HepG2 (cell line): ENCODE measurements at regions not wholly inside any gene's neighbourhood (a gene's known extent, or its start where the extent isn't known, plus 50 kb on each side); places are given as distances from the start of the nearest gene placed in this dataset.

Experiments
- ATAC-seq: fragments of 200-7000 bp; cut with Tn5 transposase; 3 replicates; pipeline ENCODE4 v1.9.1; 2020; ENCODE audit warnings: mild to moderate bottlenecking, moderate library complexity
- BruUV-seq: library from RNA; stranded (reverse); fragments of 400-500 nt; replicated peaks from 2 replicates; lab custom pipeline; 2021; lab: Mats Ljungman, UMichigan
- CTCF ChIA-PET: fragments of 300-600 bp; formaldehyde crosslinking; extraction: SDS; loops from one replicate; lab custom pipeline; 2021; ENCODE audit warnings: low total read pairs, inconsistent platforms, low intra/inter-chr PET ratio; lab: Yijun Ruan, JAX
- POLR2A ChIA-PET: fragments of 350-600 bp; sonication (Branson Sonifier 250); formaldehyde crosslinking; loops from one replicate; lab custom pipeline; 2020; ENCODE audit warnings: antibody characterized with exemption, inconsistent platforms; lab: Yijun Ruan, JAX
- DNase-seq: peaks from one replicate; pipeline ENCODE4 v3.0.0-alpha.2; 2015; ENCODE audit warnings: low spot score
- FAIRE-seq: peaks from 3 replicates; lab custom pipeline; 2011; peaks lifted over from hg19 to GRCh38; lab: Jason Lieb, UNC
- H2AFZ ChIP-seq: one replicate; pipeline ENCODE4 v1.6.1; 2011; ENCODE audit warnings: low read length, inconsistent platforms
- H3K27ac ChIP-seq: fragments of 300-600 bp; 3 replicates; pipeline ENCODE4 v1.8.0; 2011; ENCODE audit warnings: mixed run types, mild to moderate bottlenecking, mixed read lengths, low read length, inconsistent platforms; ENCODE audit not compliant: insufficient read depth; ENCODE audit errors: extremely low read length
- H3K27me3 ChIP-seq, 2 experiments: fragments of 200-600 bp in 1 of 2; 2 replicates in 1 of 2; 3 replicates in 1 of 2; pipeline versions ENCODE4 v1.6.0 to v1.8.0; 2011; ENCODE audit warnings: low read length in 2 of 2, mild to moderate bottlenecking in 2 of 2, moderate library complexity in 2 of 2, inconsistent platforms in 1 of 2; ENCODE audit not compliant: insufficient read depth in 2 of 2, control insufficient read depth in 1 of 2
- H3K36me3 ChIP-seq, 2 experiments: fragments of 200-600 bp in 1 of 2; replicated peaks in 1 of 2; 2 replicates in 1 of 2; 3 replicates in 1 of 2; pipeline versions ENCODE4 v1.5.1 to v1.8.0; 2011; ENCODE audit warnings: low read length in 2 of 2, inconsistent platforms in 1 of 2; ENCODE audit not compliant: insufficient read depth in 2 of 2, control insufficient read depth in 1 of 2
- H3K4me1 ChIP-seq: 2 replicates; pipeline ENCODE4 v1.5.1; 2012; ENCODE audit warnings: low read length, inconsistent platforms; ENCODE audit not compliant: insufficient read depth
- H3K4me2 ChIP-seq: 2 replicates; pipeline ENCODE4 v1.6.0; 2011; ENCODE audit warnings: low read depth, low read length, inconsistent platforms
- H3K4me3 ChIP-seq, 3 experiments: fragments of 200-600 bp in 1 of 3; sonication (generic), shearing (Covaris generic) in 1 of 3; replicated peaks in 1 of 3; 2 replicates each; pipeline ENCODE4 v1.5.1; 2011 to 2016; ENCODE audit warnings: low read length in 3 of 3, inconsistent platforms in 2 of 3, low read depth in 2 of 3, mild to moderate bottlenecking in 2 of 3, control low read depth in 1 of 3, mixed read lengths in 1 of 3; ENCODE audit not compliant: insufficient read depth in 1 of 3
- H3K79me2 ChIP-seq: one replicate; pipeline ENCODE4 v1.6.1; 2011; ENCODE audit warnings: low read length, inconsistent platforms; ENCODE audit not compliant: insufficient read depth
- H3K9ac ChIP-seq: 2 replicates; pipeline ENCODE4 v1.6.0; 2011; ENCODE audit warnings: mild to moderate bottlenecking, low read depth, low read length, inconsistent platforms; ENCODE audit not compliant: insufficient read depth
- H3K9me3 ChIP-seq: 2 replicates; pipeline ENCODE4 v1.5.1; 2012; ENCODE audit warnings: mild to moderate bottlenecking, low read length
- H4K20me1 ChIP-seq: 2 replicates; pipeline ENCODE4 v1.6.0; 2011; ENCODE audit warnings: inconsistent platforms, mild to moderate bottlenecking, low read length, moderate library complexity; ENCODE audit not compliant: insufficient read depth
- CHCHD3 ChIP-seq: sonication (generic); formaldehyde crosslinking; IDR thresholded peaks from 2 replicates; pipeline ENCODE4 v1.8.0; 2022; ENCODE audit warnings: mild to moderate bottlenecking, missing genetic modification reagents, moderate library complexity
- FOXM1 ChIP-seq: sonication (generic); formaldehyde crosslinking; IDR thresholded peaks from 2 replicates; pipeline ENCODE4 v1.5.0; 2020; ENCODE audit warnings: missing genetic modification reagents
- MTA1 ChIP-seq: sonication (generic); formaldehyde crosslinking; IDR thresholded peaks from 2 replicates; pipeline ENCODE4 v1.4.0; 2020; ENCODE audit warnings: missing genetic modification reagents, mild to moderate bottlenecking, borderline replicate concordance
- PRPF4 ChIP-seq: fragments of 200-400 bp; formaldehyde crosslinking; IDR thresholded peaks from 2 replicates; pipeline ENCODE4 v1.6.1; 2016; ENCODE audit warnings: low read length, low read depth; ENCODE audit not compliant: poor library complexity, severe bottlenecking
- RBAK ChIP-seq: sonication (generic); formaldehyde crosslinking; IDR thresholded peaks from 2 replicates; pipeline ENCODE4 v1.5.1; 2020; ENCODE audit warnings: mild to moderate bottlenecking, missing genetic modification reagents
- RBM39 ChIP-seq: fragments of 200-400 bp; formaldehyde crosslinking; IDR thresholded peaks from one replicate; pipeline ENCODE4 v1.6.1; 2018; ENCODE audit warnings: antibody characterized with exemption, mild to moderate bottlenecking, low read depth, low read length; ENCODE audit not compliant: poor library complexity, severe bottlenecking
- SMAD1 ChIP-seq: sonication (generic); formaldehyde crosslinking; IDR thresholded peaks from 2 replicates; pipeline ENCODE4 v1.4.0; 2020; ENCODE audit warnings: missing genetic modification reagents, low read depth, mild to moderate bottlenecking, borderline replicate concordance
- TARDBP ChIP-seq: sonication (generic); formaldehyde crosslinking; IDR thresholded peaks from 2 replicates; pipeline ENCODE4 v1.8.0; 2022; ENCODE audit warnings: mild to moderate bottlenecking, missing genetic modification reagents
- WGBS: methylation state at CpG from one replicate; pipeline ENCODE4 v1.1.6; 2017; ENCODE audit warnings: low lambda C conversion rate; 5-methylcytosine and 5-hydroxymethylcytosine counted together
- in situ Hi-C: cut with HindIII; loops from 2 replicates; pipeline ENCODE4 v1.10.0; 2017; ENCODE audit warnings: low pct_unique_long_range_greater_than_20kb; ENCODE audit not compliant: extremely low pct_ligation_motif_present
- intact Hi-C: fragments of 100-400 bp; cut with micrococcal nuclease; formaldehyde crosslinking; loops from one replicate; pipeline ENCODE4 v1.10.0; 2022; ENCODE audit not compliant: unreplicated experiment
- TF ChIP-seq, protein P1 (sequence below): sonication (generic); formaldehyde crosslinking; IDR thresholded peaks from 2 replicates; pipeline ENCODE4 v1.4.0; 2020; ENCODE audit warnings: missing genetic modification reagents

GRCh38 chr1:232577772-232578171 is 52.2 kb downstream of the SIPA1L2 start:
- no TSS peak for BruUV-seq
- in situ Hi-C loops = no loop called here
- DNase-seq = no peak
- Histone ChIP-seq H3K4me2 (no peak overlapping the region), H3K4me1 (no peaks in the 10 kb centered on the region), H3K79me2 (no peaks in the 10 kb centered on the region), H3K36me3 (no peaks in the 10 kb centered on the region), H4K20me1 (no peaks in the 10 kb centered on the region), H3K27me3 (0 out of 5 replicates have a peak, but pooled peaks cover 0 to 2% of the 10 kb centered on the region in 2 experiments), H2AFZ (no peak overlapping the region), H3K4me3 (no peak overlapping the region), H3K9me3 (no peaks in the 10 kb centered on the region), H3K9ac (no peak overlapping the region), H3K27ac (no peak overlapping the region)
- CTCF ChIA-PET = no interaction called here
- WGBS = 67% methylated on average over 2 of the region's 2 CpGs
- intact Hi-C loops = no loop called here
- ATAC-seq = no peak
- no peak for FAIRE-seq
- TF ChIP-seq RBM39 = no peak
- no peak for TF ChIP-seq SMAD1 (CRISPR knock-in tag)
- TF ChIP-seq MTA1 (CRISPR knock-in tag) = no peak
- TF ChIP-seq PRPF4 = no peak
- TF ChIP-seq CHCHD3 (CRISPR knock-in tag) = no peak
- TF ChIP-seq, protein P1, sequence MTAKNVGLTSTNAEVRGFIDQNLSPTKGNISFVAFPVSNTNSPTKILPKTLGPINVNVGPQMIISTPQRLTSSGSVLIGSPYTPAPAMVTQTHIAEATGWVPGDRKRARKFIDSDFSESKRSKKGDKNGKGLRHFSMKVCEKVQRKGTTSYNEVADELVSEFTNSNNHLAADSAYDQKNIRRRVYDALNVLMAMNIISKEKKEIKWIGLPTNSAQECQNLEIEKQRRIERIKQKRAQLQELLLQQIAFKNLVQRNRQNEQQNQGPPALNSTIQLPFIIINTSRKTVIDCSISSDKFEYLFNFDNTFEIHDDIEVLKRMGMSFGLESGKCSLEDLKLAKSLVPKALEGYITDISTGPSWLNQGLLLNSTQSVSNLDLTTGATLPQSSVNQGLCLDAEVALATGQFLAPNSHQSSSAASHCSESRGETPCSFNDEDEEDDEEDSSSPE (CRISPR knock-in tag) = no peak
- no peak for TF ChIP-seq TARDBP (CRISPR knock-in tag)
- no peak for TF ChIP-seq RBAK
- no peak for TF ChIP-seq FOXM1 (CRISPR knock-in tag)
- POLR2A ChIA-PET = no interaction called here
